8988T (cell line): ENCODE measurements at regions not wholly inside any gene's neighbourhood (a gene's known extent, or its start where the extent isn't known, plus 50 kb on each side); places are given as distances from the start of the nearest gene placed in this dataset.

Experiments
- DNase-seq: peaks from one replicate; pipeline ENCODE4 v3.0.0; 2011

DNA sequence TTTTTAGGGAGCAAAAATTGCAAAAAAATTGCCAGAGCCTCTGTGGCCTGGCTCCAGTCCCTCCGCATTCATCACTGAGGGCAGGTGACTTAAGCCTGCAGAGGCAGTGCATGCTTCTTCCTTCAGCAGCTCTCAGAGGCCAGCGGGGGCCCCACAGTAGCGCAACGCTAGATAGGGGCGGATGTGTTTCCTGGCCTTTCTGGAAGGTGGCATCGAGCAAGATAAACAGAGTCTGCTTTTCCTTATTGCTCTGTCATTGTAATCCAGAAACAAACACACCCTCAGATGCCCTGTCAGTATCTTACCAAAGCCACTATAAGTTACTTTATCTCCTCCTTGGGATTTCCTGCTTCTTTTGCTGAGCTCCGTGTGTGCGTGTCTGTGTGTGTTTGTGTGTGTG, 75.5 kb upstream of the IRX6 start:
- no peak for DNase-seq

DNA sequence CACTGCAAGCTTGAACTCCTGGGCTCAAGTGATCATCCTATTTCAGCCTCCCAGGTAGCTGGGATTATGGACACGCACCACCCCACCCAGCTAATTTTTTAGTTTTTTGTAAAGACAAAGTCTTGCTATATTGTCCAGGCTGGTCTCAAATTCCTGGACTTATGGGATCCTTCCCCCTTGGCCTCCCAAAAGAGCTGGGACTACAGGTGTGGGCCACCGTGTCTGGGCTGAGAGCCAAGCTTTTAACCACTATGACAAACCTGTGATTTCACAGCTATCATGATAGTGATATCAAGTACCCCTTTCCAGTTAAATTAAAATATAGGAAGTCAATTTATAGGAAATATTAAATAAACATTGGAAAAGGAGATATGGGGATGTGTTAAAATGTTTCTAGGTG, 74.6 kb upstream of the IRX6 start:
- DNase-seq, result no peak

DNA sequence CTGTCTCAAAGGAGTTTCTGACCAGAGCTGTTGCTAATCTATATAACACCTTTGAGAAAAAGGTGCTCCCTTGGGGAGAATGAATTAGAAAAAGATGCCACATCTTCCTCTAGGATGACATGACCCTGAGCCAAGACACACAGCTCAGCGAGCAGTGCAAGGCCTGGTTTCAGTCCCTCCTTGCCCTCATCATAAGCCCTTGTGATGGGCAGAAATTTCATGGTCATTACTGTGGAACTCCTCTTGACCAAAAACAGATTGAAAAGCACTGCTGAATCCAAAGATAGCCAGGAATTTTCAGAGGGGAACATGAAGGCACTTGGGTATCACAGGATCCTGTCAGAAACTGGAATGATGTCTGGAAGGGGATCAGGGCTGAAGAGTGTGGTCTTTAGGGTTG, 74.1 kb upstream of the IRX6 start:
- DNase-seq, result no peak

DNA sequence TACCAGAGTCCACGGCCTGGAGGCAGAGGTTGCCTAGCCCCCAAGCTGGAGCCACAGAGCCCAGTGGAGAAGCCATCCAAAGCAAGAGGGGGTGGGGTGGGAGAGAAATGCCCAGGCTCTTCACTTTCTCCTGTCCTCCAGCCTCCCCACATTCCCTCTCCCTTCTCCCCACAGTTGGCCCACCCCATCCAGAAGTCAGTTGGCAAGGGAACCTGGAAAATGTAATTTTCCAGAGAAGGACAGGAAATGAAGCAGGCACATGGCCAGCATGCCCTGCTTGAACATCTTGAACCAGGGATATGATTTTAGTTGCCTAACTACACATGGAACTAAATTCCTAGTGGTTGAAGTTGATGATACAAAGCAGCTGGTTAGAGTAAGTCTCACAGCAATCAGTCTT, 73.3 kb upstream of the IRX6 start:
- DNase-seq, result no peak

GRCh38 chr16:55251151-55251550, 72.9 kb upstream of the IRX6 start:
- DNase-seq, result no peak

DNA sequence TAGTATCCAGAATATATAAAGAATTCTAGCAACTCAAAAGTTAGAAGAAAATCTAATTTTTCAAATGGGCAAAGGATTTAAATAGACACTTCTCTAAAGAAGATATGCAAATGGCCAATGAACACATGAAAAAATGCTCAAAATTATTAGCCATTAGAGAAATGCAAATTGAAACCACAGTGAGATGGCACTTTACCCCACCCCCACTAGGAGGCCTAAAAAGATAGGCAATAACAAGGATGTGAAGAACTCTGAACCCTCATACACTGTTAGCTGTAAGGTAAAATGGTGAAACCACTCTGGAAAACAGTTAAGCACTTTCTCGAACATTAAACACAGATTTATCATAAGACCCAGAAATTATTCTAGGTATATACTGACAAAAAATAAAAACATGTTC, 71.4 kb upstream of the IRX6 start:
- no peak for DNase-seq

DNA sequence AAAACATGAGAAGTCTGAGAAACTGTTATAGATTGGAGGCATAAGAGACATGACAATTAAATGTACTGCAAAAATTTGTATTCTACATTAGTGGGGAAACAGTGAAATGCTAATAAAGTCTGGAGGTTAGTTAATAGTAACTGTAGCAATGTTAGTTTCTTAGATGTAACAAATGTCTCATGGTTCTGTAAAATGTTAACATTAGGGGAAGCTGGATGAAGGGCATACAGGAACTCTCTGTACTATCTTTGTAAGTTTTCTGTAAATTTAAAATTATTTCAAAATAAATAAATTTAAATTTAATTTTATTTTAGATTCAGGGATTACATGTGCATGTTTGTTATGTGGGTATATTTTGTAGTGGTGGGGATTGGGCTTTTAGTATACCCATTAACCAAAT, 70.0 kb upstream of the IRX6 start:
- no peak for DNase-seq

GRCh38 chr16:55255733-55256282, 68.2 kb upstream of the IRX6 start:
- DNase-seq, result no peak

- no peak for DNase-seq
Observed at GRCh38 chr16:55256412-55257016, 67.5 kb upstream of the IRX6 start.

DNA sequence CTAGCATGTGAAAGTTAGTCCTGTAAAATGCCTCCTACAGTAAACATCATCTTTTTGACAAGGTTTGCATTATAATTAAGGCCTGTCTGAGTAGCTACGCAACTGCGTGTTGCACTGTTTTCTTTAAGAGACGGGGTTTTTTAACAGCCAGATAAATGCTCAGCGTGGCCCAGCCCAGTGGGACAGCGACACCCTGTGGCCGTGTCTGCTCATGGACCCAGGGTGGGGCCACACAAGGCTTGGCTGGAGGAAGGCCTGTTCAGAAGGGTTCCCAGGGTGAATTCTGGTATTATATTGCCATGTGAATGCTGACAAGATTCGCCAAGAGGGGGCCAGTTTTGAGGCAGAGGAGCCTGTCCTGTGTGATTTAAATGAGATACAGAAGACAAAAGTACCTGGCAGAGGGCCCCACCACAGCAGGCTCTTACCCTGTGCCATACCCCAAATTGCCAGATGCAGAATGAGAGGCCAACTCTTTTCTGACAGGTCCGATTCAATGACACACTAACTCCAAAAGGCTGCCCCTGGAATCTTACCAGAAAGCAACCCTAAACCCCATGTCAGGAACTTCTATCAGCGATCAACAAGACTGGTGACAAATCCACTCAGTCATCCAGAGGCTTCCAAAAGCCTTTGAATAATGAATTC, 65.9 kb upstream of the IRX6 start:
- no peak for DNase-seq

GRCh38 chr16:55261301-55261700, 62.7 kb upstream of the IRX6 start:
- DNase-seq, result no peak

GRCh38 chr16:55263271-55264250, 60.4 kb upstream of the IRX6 start:
- no peak for DNase-seq

DNA sequence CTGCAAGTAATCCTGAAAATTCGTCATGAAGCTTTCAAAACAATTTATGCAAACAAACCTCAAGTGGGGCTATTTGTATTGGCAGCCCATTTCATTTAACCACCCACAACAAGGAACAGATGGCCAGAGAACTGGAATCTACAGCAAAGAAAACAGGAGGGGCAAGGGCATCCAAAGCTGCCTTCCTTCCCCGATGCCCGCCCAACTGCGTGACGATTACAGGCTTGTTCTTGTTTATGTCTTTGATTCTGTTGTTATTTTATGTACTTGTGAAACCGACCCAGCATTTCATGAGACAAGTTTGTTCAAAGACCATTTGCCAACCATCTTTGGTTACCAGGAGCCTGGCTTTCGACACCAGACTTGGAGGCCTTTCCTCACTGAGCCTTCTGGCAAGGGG, 59.1 kb upstream of the IRX6 start:
- no peak for DNase-seq

DNA sequence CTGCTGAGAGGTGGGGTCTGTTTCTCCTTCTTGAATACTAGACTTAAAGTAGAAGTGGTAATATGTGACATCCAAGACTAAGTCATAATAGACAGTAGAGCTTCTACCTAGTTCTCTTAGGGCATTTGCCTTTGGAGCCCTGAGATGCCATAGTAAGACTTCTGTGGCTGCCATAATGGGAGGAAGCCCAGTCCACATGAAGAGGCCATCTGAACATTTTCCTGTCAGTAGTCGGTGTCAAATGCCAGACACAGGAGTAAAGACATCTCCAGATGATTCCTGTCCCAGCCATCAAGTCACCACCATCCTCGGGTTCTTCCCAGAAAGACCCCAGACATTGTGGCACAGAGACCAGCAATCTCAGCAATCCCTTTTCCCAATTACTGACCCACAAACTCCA, 58.1 kb upstream of the IRX6 start:
- no peak for DNase-seq

GRCh38 chr16:55271945-55272513, 52.0 kb upstream of the IRX6 start:
- no peak for DNase-seq

GRCh38 chr16:55272744-55273143, 51.3 kb upstream of the IRX6 start:
- no peak for DNase-seq

GRCh38 chr16:55273356-55273755, 50.6 kb upstream of the IRX6 start:
- DNase-seq, result no peak

- no peak for DNase-seq
Observed at GRCh38 chr16:55273959-55274358, 50.0 kb upstream of the IRX6 start.
